GM19240 (cell line): ENCODE measurements at regions not wholly inside any gene's neighbourhood (a gene's known extent, or its start where the extent isn't known, plus 50 kb on each side); places are given as distances from the start of the nearest gene placed in this dataset.
"Not testable (repeated sequence)": the region's sequence is repeated elsewhere in the genome, so short reads cannot be mapped to it uniquely, and the experiment has no call there.

ENCODE experiments used
- DNase-seq: peaks from one replicate; pipeline ENCODE4 v3.0.0; 2011; ENCODE audit warnings: low spot score; ENCODE audit not compliant: insufficient read length

DNA sequence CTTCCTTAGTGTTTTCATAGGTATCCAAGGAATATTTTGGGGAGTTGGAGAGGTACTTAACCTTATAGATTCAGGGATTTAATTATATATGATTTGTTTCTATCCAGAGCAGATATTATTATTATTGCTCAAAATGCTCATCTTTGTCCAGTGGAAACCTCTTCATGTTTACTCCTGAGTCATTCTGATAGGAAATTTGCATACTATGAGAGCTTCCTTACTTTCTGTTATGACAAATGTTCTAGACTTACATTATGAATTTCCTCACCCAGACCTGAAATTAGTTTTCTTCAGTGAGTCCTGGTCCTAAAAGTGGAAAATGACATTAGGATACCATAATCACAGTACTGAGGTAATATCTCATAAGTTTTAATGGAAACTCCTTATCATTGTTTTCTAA is 57.5 kb upstream of the PLPPR5 start:
- DNase-seq, result no peak

DNA sequence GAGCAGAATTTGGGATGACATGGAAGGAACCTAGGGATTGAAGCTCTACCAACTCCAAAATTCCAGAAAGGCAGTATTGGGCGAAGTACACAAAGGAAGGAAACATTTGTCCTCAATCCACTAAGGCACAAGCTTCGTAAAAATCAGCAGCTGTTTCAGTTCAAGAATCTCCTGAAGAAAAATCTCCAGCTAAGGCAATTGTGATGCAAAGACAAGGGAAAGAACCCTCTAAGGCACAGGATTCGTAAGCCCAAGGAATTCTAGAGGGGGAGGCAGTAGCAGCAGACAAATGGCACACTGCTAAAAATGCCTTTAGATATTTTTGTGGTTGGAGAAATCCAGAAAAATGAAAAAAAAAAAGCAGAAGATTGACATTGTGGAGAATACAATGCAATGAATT is 64.5 kb upstream of the PLPPR5 start:
- DNase-seq, result no peak

DNA sequence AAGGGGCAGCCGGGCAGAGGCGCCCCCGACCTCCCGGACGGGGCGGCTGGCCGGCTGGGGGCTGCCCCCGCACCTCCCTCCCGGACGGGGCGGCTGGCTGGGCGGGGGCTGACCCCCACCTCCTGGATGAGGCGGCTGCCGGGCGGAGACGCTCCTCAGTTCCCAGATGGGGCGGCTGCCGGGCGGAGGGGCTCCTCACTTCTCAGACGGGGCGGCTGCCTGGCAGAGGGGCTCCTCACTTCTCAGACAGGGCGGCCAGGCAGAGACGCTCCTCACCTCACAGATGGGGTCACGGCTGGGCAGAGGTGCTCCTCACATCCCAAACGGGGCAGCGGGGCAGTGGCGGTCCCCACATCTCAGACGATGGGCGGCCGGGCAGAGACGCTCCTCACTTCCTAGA is 73.9 kb upstream of the PLPPR5 start:
- not testable (repeated sequence) for DNase-seq

DNA sequence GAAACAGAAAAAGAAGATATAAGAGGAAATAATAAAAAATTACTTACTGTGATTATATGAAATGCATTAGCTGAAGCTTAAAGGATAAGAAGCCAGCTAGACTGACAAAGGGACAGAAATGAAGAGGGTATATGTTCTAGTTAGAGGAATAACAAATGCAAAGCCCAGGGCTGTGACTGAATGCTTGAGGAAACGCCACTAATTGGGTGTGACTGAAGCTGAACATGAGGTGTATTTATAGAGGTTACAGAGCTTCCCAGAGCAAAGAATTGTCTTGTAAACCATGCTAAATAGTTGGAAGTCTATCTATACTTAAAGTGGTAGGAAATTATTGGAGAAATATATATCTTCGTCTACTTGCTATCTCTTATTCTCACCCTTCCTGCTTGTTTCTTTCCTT is 77.7 kb upstream of the PLPPR5 start:
- no peak for DNase-seq

DNA sequence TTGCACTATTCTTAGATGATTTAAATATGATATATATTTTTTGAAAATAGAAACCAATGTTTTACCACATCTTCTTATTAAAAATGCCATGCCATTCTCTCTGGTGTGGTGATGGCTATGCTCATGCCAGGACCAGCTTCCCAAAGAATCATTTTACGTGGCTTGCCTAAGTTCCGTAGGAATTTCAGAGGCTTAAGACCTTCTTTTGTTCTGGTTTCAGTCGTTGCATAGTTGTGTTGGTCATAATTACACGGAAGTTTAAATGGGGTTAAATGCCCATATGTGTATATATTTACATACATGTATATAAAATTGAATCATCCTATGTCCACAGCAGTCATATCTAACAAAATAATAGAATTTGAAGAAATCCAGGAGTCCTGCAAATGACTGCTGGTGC is 78.7 kb upstream of the PLPPR5 start:
- DNase-seq, result no peak

DNA sequence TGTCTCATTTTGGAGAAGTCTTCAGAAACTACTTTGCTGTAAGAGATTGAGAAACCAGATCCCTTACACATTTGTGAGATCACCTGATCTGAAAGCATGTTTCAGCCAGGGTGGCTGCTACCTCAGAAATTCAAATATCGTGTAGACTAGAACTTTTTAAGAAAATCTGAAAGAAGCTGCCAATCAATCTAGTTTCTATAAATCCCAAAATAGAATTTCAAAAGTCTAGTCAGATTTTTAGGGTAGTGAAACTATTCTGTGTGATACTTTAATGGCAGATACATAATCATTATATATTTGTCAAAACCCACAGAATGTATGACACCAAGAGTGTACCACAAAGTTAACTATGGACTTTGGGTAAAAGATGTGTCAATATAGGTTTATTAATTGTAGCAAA is 79.9 kb upstream of the PLPPR5 start:
- DNase-seq, result peak; percentile 4

DNA sequence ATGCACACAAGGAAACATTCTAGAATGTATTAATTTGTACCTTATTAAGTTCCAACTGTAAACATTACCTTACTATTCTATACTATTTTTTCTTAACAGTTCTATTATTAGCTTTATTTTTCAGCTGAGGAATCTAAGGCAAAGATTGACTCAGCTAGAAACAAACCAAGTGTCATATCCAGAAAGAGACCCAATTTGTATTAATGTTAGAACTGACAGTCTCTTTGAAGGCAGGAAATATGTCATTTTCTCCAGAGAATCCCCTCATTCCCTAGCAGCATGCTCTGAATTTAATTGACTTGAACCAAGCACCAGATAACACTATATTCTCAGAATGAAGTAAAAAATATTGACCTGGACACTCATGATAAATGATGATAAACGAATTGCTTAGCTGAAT is 81.4 kb upstream of the PLPPR5 start:
- no peak for DNase-seq

DNA sequence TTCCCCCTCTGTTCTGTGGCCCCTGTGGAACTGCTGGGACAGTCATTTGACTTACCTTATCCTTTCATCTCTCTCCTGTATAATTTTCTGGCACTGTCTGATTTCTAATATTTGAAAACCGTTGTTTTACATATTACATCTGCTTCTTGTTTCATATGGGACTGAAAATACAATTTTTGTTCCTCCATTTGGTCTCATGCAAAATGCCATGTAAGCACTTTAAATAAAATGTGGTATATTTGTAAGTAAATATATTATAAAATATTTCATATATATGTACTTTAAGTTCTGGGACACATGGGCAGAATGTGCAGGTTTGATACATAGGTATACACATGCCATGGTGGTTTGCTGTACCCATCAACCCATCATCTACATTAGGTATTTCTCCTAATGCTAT is 93.9 kb upstream of the PLPPR5 start:
- DNase-seq, result no peak

DNA sequence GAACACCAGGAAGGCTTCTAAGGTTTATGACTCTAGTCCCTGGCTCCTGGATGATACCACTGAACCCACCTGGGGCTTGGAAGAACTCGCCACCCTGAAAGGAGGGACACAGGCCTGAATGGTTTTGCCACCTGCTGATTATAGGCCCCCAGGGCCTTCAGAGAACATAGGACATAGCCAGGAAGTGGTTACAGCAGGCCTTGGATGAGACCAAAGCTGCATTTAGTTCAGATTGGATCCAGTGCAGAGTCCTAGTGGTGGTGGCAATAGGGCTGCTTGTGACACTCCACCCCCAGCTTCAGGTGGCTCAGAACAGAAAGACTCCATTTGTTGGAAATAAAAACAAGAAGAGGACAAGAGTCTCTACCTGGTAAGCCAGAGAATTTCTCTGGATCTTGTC is 101.6 kb upstream of the PLPPR5 start:
- no peak for DNase-seq

DNA sequence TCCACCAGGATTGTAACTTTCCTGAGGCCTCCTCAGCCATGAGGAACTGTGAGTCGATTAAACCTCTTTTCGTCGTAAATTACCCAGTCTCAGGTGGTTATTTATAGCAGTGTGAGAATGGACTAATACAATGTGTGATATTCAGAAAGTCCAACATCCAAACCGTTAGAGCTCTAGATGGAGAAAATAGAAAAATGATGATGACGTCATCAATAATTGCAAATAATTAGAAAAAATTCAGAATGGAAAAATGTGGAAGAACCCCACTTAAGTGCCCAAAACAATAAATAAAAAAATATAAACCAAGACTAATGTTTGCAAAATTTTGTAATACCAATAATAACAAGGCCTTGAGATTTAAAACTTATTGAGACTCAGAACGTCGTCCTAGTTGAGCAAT is 103.0 kb upstream of the PLPPR5 start:
- no peak for DNase-seq

DNA sequence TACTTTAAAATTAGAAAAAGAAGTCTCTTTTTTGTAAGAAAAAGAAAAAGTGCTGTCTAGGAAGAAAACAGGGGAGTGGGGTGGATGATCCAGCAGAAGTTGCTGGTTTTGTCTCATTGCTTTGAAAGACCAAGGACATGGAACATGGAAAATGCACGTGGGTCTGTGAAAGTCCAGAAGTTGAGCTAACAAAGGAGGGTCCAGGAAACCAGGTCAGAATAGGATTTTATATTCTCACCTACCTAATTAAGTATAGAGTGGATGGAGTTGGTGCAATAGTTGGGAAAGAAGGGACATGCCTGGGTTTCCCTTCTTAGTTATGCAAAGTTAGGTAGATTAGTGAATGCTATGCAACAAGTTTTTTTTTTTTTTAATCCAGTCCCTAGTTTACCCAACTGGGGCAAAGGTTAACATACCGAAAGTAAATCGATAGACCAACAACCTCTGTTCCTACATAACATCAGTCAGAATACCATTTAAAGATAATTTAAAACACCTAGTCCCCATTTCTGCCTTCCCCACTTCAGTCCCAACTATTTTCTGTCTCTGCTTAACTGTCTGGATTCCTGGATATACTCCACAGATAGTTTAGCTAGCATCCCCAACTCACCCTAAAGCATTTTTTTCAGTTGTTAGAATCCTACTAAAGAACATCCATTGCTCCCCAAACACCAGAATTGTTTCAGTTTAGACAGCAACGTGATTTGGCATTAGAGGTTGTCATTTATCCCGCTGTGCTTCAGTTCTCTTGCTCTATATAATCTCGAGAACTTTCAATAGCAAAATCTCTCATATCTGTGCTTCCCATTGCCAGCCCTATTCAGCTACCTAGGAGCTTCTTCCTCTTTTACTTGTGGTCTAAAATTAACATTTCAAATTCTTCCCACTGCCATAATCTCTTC is 105.7 kb upstream of the PLPPR5 start:
- DNase-seq, result no peak

DNA sequence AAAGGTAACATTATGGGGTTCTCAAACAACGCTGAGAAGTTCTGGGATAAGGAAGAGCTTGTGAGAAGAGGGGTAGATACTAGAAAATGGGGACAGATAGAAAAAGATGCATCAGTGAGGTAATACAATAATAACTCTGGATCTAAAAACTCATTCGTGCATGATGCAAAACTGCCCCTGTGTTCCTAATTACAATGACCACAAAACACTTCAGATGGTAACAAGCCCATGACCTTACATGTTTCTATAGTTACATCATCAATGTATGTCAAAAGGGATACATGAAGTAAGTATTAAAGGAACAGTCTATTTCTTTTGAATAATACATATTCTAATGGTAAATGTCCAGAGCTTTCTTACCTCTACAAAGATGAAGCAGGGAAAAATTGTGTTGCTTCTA is 110.6 kb upstream of the PLPPR5 start:
- DNase-seq, result no peak

DNA sequence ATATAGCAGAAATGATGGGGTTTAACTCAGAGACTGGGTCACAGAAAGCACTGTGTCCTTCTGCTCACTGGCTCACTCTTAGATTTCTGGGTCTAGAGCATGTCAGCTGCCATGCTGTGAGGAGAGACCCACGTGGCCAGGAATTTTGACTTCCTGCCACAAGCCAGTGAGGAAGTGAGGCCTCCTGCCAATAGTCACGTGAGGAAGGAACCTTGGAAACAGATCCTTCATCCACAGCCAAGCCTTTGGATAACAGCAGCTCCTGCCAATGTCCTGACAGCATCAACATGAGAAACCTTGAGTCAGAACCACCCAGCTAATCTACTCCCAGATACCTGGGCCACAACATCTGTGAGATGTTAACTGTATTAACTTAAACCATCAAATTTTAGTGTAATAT is 114.5 kb upstream of the PLPPR5 start:
- DNase-seq, result no peak

DNA sequence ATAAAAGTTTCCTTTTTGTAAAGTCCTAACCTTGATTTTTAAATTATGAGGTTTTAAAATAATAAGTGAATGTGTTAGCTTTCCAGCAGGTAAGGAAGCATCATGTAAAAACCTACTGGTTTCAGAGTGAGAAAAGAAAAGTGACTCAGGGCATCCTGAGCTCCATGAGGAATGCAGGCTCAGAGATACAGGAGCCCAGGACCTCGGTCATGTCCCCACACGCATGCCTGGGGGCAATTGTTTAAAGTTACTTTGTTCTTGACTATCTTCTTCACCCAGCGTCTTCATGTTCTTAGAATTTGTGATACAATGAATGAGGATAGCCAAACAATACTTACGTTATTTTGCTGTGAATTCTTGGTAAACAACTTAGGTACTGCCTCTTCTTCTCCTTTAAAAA is 117.4 kb upstream of the PLPPR5 start:
- no peak for DNase-seq

DNA sequence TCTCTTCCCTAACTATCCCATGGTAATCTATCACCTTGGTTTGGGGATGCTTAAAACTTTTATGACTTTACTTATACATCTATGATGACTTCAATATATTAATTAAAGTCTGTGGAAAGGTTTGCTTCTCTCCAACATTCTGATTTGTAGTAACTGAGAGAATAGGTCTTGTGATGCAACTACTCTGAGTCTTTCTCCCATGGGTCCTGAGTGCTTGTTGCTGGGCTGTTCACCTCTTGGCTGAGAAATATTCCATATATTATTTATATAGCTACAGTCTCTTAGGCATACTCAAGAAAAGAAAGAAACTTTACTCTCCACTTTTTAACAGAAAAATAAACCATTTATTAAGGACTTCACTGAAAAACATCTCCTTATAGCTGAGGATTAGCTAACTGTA is 119.3 kb upstream of the PLPPR5 start:
- DNase-seq, result no peak

DNA sequence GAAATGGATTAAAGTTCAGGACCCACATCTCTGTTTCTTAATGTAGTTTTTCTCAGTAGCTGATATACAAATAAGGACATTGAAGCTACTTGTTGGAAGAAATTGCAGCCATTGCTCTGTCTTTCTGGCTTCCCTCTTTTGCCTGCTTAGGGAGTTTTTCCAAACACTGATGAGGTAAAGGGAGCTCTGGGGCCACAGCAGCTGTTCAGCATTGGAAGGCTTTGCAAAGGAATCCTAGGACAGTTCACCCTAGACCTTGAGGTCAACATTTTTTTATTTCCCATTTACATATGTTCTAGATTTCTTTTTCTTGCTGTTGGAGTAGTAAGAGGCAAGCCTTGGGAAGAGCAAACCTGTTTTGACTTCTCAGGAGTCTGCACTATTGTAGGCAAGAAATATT is 126.9 kb upstream of the PLPPR5 start:
- DNase-seq, result no peak

DNA sequence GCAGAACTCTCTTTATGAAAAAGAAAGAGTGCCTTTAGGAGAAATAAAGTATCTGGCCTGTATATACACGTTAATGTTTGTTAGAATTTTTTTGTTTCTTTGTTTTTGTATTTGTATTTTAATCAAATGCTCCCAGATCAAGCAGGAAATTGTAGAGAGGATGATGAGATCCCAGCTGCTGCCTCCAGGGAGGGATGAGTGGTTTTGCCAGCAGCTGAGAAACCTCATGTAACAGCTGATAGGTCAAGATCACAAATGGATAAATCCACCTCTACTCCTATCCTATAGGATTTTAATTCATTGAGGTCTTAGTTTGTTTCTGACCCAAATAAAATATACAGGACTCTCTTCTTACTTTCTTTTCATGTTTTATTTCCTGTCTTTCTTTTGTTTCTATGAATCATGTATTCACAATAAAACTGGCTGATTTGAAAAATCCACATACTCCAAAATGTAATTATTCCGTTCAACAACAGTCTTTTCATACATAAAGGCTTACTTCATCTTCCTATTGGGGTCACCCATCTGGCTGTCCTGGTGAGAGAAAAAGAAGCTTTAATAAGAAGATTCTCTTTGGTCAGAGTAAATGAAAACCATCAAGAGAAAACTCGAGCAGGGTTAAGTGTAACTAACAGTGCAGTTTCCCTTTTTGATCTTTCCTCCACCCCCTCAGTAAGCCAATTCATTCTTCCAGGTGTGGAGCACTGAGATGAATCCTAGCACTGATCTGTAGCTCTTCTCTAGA is 129.3 kb upstream of the PLPPR5 start:
- DNase-seq, result no peak

DNA sequence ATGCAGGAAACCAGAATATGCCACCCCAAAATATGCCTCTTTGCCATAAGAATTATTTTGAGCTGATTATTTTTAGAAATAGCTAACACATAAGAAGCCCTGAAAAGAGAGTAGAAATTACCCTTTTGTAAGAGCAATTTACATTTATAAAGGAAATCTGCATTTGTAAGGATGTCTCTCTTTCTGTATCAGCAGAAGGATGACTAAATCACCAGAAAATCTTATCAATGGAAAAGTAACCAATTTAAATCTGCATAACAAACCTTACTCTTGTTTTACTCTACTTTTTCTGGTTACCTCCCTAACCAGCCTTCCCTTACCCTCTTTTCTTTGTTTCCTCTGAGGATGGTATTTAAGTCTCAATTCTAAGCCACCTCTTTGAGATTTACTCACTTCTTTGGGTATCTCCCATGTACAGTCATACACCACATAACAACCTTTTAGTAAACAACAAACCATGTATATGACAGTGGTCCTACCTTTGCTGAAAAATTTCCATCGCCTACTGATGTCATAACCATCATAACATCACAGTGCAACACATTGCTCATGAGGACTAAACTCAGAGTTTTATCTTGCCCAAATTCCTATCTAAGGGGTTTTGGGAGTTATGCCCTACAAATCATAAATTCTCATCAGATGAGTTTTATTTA is 126.6 kb upstream of the PLPPR4 start:
- no peak for DNase-seq

DNA sequence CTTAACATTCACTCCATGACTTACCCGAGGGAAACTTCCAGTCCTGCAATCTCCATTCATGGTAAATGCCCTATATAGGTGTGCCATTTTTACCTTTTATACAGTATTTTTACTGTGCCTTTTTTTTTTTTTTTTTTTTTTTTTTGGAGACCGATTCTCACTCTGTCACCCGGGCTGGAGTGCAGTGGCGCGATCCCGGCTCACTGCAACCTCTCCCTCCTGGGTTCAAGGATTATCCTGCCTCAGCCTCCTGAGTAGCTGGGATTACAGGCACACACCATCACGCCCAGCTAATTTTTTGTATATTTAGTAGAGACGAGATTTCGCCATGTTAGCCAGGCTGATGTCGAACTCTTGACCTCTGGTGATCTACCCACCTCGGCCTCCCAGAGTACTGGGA is 124.4 kb upstream of the PLPPR4 start:
- no peak for DNase-seq

DNA sequence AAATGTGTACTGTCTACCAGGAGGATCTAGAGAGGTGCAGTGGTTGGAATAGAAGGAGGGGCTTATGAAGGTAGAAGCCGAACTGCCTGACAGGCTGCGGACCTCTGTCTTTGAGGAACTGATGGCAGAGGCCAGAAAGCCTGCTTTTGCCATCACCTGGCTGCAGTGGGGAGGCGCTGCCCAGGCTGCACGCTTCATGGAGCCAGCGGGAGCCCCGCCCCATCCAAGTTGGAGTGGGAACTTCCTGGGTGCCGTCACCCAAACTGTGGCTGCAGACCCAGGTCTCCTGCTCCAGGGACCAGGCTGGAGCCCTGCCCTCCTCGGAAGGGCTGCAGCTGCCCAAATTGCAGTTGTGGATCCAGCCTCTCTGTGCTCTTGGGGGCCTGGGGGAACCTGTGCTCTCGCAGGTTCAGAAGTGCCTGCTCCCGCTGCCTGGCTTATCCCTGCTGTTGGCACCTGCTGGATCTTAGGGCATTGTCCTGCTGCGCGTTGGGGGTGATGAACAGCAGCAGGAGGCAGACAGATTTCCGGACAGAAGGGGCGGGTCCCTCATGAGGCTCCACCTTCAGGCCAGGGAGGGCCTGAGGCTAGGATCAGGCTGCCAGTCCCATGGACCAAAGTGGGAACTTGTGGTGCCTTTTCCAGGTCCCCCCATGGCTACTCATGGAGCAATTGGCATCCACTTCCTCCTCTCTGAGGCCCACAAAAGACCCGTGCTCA is 118.0 kb upstream of the PLPPR4 start:
- DNase-seq, result no peak

DNA sequence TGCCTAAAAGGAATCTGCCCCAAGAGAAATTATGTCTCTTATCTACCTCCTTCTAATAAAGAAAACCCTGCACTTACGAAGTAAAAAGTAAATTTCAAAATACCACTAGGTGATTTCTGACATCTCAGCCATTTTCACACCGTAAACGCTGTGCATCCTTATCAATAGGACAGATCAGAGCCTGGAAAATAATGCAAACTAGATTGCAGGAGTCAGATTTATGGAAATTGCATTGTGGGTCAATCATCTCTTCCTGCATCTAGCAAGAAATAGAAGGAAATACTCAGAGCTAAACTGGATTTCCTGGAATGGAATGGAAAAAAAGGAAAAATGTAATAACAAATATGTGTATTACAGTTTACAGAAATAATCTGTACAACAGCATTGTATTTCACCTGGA is 114.3 kb upstream of the PLPPR4 start:
- DNase-seq, result no peak

DNA sequence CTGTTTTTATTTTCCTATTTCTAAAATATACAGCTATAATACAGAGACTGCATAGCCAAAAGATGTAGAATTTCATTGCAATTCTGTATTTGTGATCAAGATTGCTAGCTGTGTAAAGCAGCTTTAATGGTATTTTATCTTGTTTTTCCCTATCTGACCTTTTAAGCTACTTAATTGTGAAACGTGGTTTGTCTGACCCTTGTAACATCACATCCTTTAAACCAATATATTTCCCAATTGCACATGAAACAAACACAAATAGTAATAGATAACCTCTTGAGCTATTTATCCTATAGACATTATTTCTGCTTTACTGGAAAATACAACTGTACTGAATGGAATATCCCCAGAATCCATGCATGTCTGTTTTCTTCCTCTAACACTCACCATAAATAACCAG is 112.2 kb upstream of the PLPPR4 start:
- DNase-seq, result no peak
